GM12872 (cell line): ENCODE measurements at regions not wholly inside any gene's neighbourhood (a gene's known extent, or its start where the extent isn't known, plus 50 kb on each side); places are given as distances from the start of the nearest gene placed in this dataset.

ENCODE experiments used
- TF ChIP-seq, protein P1 (sequence below): IDR thresholded peaks from 3 replicates; pipeline ENCODE4 v1.5.1; 2011; ENCODE audit warnings: low read depth, mild to moderate bottlenecking, low read length, moderate library complexity; ENCODE audit not compliant: insufficient read depth

DNA sequence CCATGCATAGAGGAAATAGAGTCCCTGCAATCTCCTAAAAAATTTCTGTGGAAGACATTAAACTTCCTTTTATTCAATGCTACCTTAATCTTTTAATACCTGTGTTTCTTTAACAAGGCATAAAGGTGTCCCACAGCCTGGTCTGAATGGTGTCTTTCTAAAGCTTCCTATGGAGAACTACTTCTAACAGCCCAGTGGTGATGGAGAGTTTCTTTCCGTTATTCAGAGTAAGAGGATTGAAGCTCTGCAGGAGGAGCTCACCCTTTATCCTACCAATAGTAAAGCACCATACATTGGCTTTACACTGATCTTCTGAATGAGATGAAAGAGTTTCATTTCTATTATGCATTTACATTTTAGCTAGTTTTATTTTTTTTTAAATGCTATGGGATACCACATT lies 1362.4 kb upstream of the ADGRL3 start:
- TF ChIP-seq, protein P1, sequence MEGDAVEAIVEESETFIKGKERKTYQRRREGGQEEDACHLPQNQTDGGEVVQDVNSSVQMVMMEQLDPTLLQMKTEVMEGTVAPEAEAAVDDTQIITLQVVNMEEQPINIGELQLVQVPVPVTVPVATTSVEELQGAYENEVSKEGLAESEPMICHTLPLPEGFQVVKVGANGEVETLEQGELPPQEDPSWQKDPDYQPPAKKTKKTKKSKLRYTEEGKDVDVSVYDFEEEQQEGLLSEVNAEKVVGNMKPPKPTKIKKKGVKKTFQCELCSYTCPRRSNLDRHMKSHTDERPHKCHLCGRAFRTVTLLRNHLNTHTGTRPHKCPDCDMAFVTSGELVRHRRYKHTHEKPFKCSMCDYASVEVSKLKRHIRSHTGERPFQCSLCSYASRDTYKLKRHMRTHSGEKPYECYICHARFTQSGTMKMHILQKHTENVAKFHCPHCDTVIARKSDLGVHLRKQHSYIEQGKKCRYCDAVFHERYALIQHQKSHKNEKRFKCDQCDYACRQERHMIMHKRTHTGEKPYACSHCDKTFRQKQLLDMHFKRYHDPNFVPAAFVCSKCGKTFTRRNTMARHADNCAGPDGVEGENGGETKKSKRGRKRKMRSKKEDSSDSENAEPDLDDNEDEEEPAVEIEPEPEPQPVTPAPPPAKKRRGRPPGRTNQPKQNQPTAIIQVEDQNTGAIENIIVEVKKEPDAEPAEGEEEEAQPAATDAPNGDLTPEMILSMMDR: no peak

DNA sequence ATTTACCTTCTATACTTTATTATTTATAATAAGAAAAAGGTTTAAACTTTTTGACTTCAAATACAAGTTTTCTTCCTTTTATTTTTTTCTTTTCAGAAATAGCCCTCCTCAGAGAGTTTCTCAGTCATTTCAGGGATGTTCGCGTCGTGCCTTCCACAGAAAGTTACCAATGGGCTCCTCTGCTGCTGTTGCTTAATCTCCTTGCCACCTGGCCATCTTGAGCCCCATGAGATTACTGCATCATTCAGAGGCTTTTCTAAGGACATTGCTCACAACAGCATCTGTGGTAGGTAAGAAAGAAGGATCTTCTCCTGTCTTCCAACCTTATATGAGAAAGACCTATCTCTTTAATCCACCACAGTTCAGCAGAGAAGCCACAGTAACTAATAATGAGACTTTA lies 1361.9 kb upstream of the ADGRL3 start:
- TF ChIP-seq, protein P1: no peak

DNA sequence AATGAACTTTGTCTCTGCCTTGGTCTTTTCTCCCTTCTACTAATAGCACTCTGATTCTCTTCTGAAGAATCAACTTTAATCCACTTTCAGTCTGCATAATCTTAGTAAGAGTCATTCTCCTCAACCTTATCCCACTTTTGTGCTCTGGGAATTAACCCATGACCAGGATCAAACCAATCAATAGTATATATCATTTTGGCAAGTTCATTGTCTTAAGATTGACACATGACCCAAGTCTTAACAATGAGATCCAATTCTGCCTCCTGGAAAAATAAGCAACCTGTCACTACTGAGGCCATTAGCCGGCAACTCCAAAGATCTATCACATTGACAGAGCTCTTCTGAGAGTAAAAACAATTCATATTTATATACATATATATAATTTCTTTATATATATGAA lies 1358.4 kb upstream of the ADGRL3 start:
- TF ChIP-seq, protein P1: no peak

DNA sequence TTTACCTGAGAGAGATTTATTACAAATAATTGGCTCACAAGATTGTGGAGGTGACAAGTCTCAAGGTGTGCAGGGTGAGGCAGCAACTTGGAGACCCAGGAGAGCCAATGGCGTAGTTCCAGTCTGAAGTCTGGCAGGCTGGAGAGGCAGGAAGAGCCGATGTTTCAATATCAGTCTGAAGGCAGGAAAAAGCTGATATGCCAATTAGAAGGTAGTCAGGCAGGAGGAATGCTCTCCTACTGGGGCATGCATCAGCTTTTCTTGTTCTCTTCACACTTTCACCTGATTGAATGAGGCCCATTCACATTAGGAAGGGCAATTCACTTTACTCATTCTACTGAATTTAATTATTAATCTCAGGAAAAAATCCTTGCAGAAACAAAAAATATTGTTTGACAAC lies 1351.7 kb upstream of the ADGRL3 start:
- TF ChIP-seq, protein P1: no peak

DNA sequence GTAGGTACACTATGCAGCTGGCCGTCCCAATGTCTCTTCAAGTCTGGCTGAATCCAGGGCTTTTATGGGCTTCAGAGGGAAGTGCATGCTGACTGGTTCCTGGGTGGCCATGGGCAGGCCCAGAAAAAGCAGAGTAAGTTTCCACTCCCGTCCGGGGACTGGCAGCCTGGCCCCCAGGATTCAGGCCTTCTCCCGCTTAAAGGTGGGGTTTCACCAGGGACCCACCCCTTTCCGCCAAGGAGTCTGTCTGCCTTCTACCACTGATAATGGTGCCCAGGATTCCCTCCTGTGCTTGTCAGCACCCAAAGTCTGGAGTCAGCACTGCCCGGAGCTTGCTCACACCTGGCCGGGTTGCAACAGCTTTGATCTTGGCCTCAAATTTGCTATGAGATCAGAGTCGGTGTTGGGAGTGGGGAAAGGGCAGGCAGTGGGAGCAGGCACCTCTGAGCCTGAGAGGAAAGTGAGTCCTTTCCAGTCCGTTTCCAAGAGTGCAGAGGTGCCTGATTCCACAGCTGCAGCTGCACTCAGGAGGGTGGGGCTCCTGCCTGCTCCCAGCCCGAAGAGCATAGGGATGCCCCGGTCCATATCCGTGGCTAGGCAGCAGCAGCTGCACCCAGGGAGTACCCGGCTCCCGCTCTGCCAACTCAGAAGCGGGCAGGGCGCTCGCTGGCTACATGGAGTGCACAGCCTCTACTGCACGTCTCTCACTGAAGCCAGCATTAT lies 1344.3 kb upstream of the ADGRL3 start:
- TF ChIP-seq, protein P1: no peak

DNA sequence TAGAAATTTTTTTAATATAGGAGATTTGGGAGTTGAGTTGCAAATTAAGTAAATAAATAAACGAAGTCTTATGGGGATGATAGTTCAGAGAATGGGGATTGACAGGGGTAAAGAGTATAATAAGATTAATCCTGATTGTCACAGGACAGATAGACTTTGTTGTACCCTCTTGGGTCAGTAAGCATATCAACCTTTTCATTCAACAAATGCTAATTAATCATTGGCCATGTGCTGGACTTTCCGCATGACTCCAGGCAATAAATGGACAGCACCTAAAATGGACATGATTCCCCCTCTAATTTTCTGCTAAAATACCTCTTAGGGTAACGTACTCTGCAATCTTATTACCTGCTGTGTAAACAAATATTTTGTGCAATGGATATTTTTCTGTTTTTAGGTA lies 1331.1 kb upstream of the ADGRL3 start:
- TF ChIP-seq, protein P1: no peak

DNA sequence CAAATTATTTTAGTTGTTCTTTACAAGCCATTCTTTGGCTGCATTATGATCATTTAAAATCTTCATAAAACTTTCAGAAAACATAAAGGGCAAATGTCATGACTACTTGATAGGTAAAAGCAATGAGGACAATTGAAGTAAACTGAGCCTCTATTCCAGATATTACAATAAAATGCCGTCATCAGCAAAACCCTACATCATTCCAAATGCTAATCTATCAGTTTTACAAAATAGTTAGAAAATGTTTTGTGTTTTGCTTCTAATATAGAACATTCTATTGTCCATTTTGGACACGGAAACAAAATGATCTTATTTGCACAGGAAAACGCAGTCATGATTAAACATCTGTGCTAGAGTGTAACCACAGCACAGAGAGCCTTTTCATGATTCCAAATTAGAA lies 1330.6 kb upstream of the ADGRL3 start:
- TF ChIP-seq, protein P1: no peak
